ENCODE measurements at regions not wholly inside any gene's neighbourhood (a gene's known extent, or its start where the extent isn't known, plus 50 kb on each side); places are given as distances from the start of the nearest gene placed in this dataset.

GRCh38 chr20:52082612-52083011 is 109.0 kb downstream of the ZFP64 start:
- ATAC-seq (no peak), DNase-seq (no peak)
- H3K36me3 ChIP-seq = no peaks in the 10 kb centered on the region
- in situ Hi-C loops (cut with MboI; ENCODE audit: low sequenced_read_pairs in 4 of 4) (loop anchor here in 1 of 4 donors (25.0 kb wide), 1 partner anchor 720 kb away; no protein-coding TSS in a partner anchor), intact Hi-C loops (cut with DNase I; ENCODE audit: low total_unique reads) (loop anchor here (10.0 kb wide), 2 partner anchors 278 to 438 kb away; partner anchors contain the start of gene SALL4)
- no peaks in the 10 kb centered on the region for H3K4me1 ChIP-seq
- H3K4me3 ChIP-seq = no peak overlapping the region
- TF ChIP-seq POLR2A (IDR thresholded peaks at IDR 0.05) (no peak), CTCF (IDR thresholded peaks at IDR 0.05 in 4 of 5, conservative IDR thresholded peaks at IDR 0.05 in 1 of 5) (no peak)
- H3K9me3 ChIP-seq = no peaks in the 10 kb centered on the region
- no peaks in the 10 kb centered on the region for H3K27me3 ChIP-seq
- H3K27ac ChIP-seq = no peak overlapping the region

DNA sequence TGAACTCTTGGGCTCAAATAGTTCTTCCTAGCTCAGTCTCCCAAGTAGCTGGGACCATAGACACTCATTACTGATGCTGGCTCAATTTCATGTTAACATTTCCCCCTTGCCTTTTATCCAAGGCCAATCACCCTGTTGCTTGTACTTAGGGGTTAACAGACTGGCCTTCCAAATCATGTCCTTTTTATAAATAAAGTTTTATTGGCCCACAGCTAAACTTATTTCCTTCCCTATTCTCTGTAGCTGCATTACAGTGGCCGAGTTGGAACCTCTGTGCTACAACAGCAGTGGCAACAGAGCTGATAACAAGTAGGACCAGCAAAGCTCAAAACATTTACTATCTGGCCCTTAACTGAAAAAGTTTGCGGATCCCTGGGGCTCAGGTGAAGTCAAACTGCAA is 109.8 kb downstream of the ZFP64 start:
- no peak for DNase-seq
- Histone ChIP-seq H3K36me3 (no peaks in the 10 kb centered on the region), H3K4me3 (no peak overlapping the region), H3K27ac (no peak overlapping the region), H3K4me1 (no peaks in the 10 kb centered on the region), H3K9me3 (no peaks in the 10 kb centered on the region), H3K27me3 (no peaks in the 10 kb centered on the region)
- no peak for TF ChIP-seq CTCF (IDR thresholded peaks at IDR 0.05 in 4 of 5, conservative IDR thresholded peaks at IDR 0.05 in 1 of 5)
- TF ChIP-seq POLR2A (IDR thresholded peaks at IDR 0.05) = no peak
- no peak for ATAC-seq
- intact Hi-C loops (cut with DNase I; ENCODE audit: low total_unique reads) (loop anchor here (10.0 kb wide), 2 partner anchors 277 to 437 kb away; partner anchors contain the start of gene SALL4), in situ Hi-C loops (cut with MboI; ENCODE audit: low sequenced_read_pairs in 4 of 4) (loop anchor here in 1 of 4 donors (25.0 kb wide), 1 partner anchor 719 kb away; no protein-coding TSS in a partner anchor)

DNA sequence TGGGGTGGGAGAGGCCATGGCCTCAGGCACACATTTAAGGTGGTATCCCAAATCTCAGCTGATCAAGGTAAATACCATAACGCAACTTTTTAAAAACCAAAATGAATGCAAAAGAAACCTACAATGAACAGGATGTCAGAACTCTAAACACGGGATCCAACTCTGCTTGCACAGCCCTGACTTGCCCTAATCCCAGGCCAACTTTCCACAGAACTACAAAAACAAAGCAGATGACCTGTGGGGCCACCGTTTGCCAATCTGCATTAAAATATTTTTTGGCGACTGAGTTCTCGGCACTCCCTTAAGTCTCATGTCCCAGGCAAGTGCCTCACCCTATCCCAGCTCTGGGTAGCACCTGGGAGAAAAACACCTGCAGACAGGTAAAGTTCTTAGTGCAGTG is 110.5 kb downstream of the ZFP64 start:
- intact Hi-C loops (cut with DNase I; ENCODE audit: low total_unique reads) = loop anchor here (10.0 kb wide), 2 partner anchors 276 to 436 kb away; partner anchors contain the start of gene SALL4
- H3K4me3 ChIP-seq = no peak overlapping the region
- no peak overlapping the region for H3K27ac ChIP-seq
- no peak for TF ChIP-seq CTCF (IDR thresholded peaks at IDR 0.05 in 4 of 5, conservative IDR thresholded peaks at IDR 0.05 in 1 of 5)
- no peak for TF ChIP-seq POLR2A (IDR thresholded peaks at IDR 0.05)
- no peaks in the 10 kb centered on the region for H3K36me3 ChIP-seq
- H3K9me3 ChIP-seq = no peaks in the 10 kb centered on the region
- H3K4me1 ChIP-seq = no peaks in the 10 kb centered on the region
- ATAC-seq = no peak
- no peaks in the 10 kb centered on the region for H3K27me3 ChIP-seq
- no peak for DNase-seq
- in situ Hi-C loops (cut with MboI; ENCODE audit: low sequenced_read_pairs in 4 of 4) = loop anchor here in 1 of 4 donors (25.0 kb wide), 1 partner anchor 719 kb away; no protein-coding TSS in a partner anchor

GRCh38 chr20:52078289-52078688 is 113.3 kb downstream of the ZFP64 start:
- Histone ChIP-seq H3K27ac (no peak overlapping the region), H3K36me3 (no peaks in the 10 kb centered on the region), H3K27me3 (no peaks in the 10 kb centered on the region), H3K4me3 (no peak overlapping the region), H3K9me3 (no peaks in the 10 kb centered on the region), H3K4me1 (no peaks in the 10 kb centered on the region)
- TF ChIP-seq POLR2A (IDR thresholded peaks at IDR 0.05) (no peak), CTCF (IDR thresholded peaks at IDR 0.05 in 4 of 5, conservative IDR thresholded peaks at IDR 0.05 in 1 of 5) (no peak)
- ATAC-seq = no peak
- in situ Hi-C loops (cut with MboI; ENCODE audit: low sequenced_read_pairs in 4 of 4) (loop anchor here in 1 of 4 donors (25.0 kb wide), 1 partner anchor 716 kb away; no protein-coding TSS in a partner anchor), intact Hi-C loops (cut with DNase I; ENCODE audit: low total_unique reads) (no loop called here)
- DNase-seq = no peak

DNA sequence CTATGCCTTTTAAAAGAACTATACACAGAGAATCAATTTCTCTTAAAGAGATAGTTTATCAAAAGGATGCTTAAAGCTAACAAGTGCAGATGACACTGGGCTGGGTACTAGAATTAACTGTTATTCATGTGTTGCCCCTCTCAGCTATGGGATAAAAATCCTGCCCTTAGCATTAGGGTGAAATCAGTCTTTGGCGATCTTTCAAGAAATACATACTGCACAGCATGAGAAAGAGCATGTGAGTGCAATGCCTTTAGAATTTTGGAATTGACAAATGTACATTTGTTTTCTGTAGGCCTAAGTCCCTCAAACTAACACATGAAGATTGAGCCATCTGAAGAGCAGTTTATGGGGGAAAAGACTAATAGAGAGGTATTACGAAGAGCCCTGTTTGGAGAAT is 115.4 kb downstream of the ZFP64 start:
- ATAC-seq (no peak), DNase-seq (no peak)
- no peak overlapping the region for H3K27ac ChIP-seq
- H3K9me3 ChIP-seq = no peaks in the 10 kb centered on the region
- H3K36me3 ChIP-seq = no peaks in the 10 kb centered on the region
- no peaks in the 10 kb centered on the region for H3K4me1 ChIP-seq
- intact Hi-C loops (cut with DNase I; ENCODE audit: low total_unique reads) = no loop called here
- TF ChIP-seq POLR2A (IDR thresholded peaks at IDR 0.05) = no peak
- TF ChIP-seq CTCF (IDR thresholded peaks at IDR 0.05 in 4 of 5, conservative IDR thresholded peaks at IDR 0.05 in 1 of 5) = no peak
- no peaks in the 10 kb centered on the region for H3K27me3 ChIP-seq
- H3K4me3 ChIP-seq = no peak overlapping the region
- in situ Hi-C loops (cut with MboI; ENCODE audit: low sequenced_read_pairs in 4 of 4) = loop anchor here in 1 of 4 donors (25.0 kb wide), 1 partner anchor 714 kb away; no protein-coding TSS in a partner anchor
